H1 (cell line): ENCODE measurements at regions not wholly inside any gene's neighbourhood (a gene's known extent, or its start where the extent isn't known, plus 50 kb on each side); places are given as distances from the start of the nearest gene placed in this dataset.

Source experiments
- CTCF ChIA-PET: fragments of 300-600 bp; sonication (Branson Sonifier 250); formaldehyde crosslinking; loops from one replicate; lab custom pipeline; 2021; ENCODE audit not compliant: partially characterized antibody; lab: Charles Lee
- POLR2A ChIA-PET: fragments of 300-600 bp; sonication (Branson Sonifier 250); formaldehyde crosslinking; loops from one replicate; lab custom pipeline; 2021; ENCODE audit warnings: inconsistent platforms; ENCODE audit not compliant: partially characterized antibody; lab: Charles Lee
- DNase-seq, 2 experiments: peaks; one replicate each; pipeline versions ENCODE4 v3.0.0 to v3.0.0-alpha.2; 2010 to 2022; ENCODE audit warnings: low spot score in 2 of 2, low read depth in 1 of 2, mixed read lengths in 1 of 2
- FAIRE-seq: peaks from 2 replicates; lab custom pipeline; 2011; peaks lifted over from hg19 to GRCh38; lab: Jason Lieb, UNC
- H2AFZ ChIP-seq: 2 replicates; pipeline ENCODE4 v1.8.1; 2012; ENCODE audit warnings: low read length, inconsistent platforms
- H2AK5ac ChIP-seq: 2 replicates; pipeline ENCODE4 v1.6.1; 2013; ENCODE audit warnings: low read depth, low read length
- H2BK120ac ChIP-seq: replicated peaks from 2 replicates; pipeline ENCODE3; 2013; ENCODE audit warnings: low read depth, low read length, inconsistent platforms
- H2BK12ac ChIP-seq: 2 replicates; pipeline ENCODE4 v1.6.1; 2013; ENCODE audit warnings: low read depth, low read length
- H2BK15ac ChIP-seq: 2 replicates; pipeline ENCODE4 v1.6.1; 2013; ENCODE audit warnings: low read length
- H2BK20ac ChIP-seq: 2 replicates; pipeline ENCODE4 v1.6.1; 2013; ENCODE audit warnings: low read length
- H2BK5ac ChIP-seq: 2 replicates; pipeline ENCODE4 v1.6.1; 2013; ENCODE audit warnings: low read depth, low read length
- H3K14ac ChIP-seq: 2 replicates; pipeline ENCODE4 v1.6.1; 2013; ENCODE audit warnings: inconsistent platforms; ENCODE audit not compliant: insufficient read length
- H3K18ac ChIP-seq: 2 replicates; pipeline ENCODE4 v1.6.1; 2013; ENCODE audit warnings: low read length; ENCODE audit errors: extremely low read depth
- H3K23ac ChIP-seq: 2 replicates; pipeline ENCODE4 v1.6.1; 2013; ENCODE audit warnings: inconsistent platforms; ENCODE audit not compliant: insufficient read length
- H3K23me2 ChIP-seq: 2 replicates; pipeline ENCODE4 v1.6.1; 2013; ENCODE audit warnings: low read depth, low read length
- H3K27ac ChIP-seq: 2 replicates; pipeline ENCODE4 v1.6.1; 2011; ENCODE audit warnings: low read depth, low read length, inconsistent platforms
- H3K27me3 ChIP-seq, 4 experiments: replicated peaks in 1 of 4; 1 replicate in 1 of 4; 2 replicates in 3 of 4; pipeline versions ENCODE4 v1.6.1 to v1.8.1; 2011 to 2013; ENCODE audit warnings: low read length in 3 of 4, mild to moderate bottlenecking in 3 of 4, inconsistent platforms in 2 of 4, mixed read lengths in 2 of 4, moderate library complexity in 1 of 4; ENCODE audit not compliant: control insufficient read depth in 3 of 4, insufficient read depth in 3 of 4; ENCODE audit errors: extremely low read depth in 1 of 4
- H3K36me3 ChIP-seq, 4 experiments: 2 replicates each; pipeline versions ENCODE4 v1.6.1 to v1.8.1; 2011 to 2013; ENCODE audit warnings: mild to moderate bottlenecking in 4 of 4, low read length in 3 of 4, moderate library complexity in 2 of 4, control low read depth in 1 of 4, inconsistent platforms in 1 of 4; ENCODE audit not compliant: insufficient read depth in 4 of 4, control insufficient read depth in 2 of 4
- H3K4ac ChIP-seq: replicated peaks from 2 replicates; pipeline ENCODE3; 2013; ENCODE audit warnings: low read length, low read depth, mixed read lengths, inconsistent platforms; ENCODE audit not compliant: insufficient read length
- H3K4me1 ChIP-seq, 4 experiments: replicated peaks in 1 of 4; 1 replicate in 1 of 4; 2 replicates in 3 of 4; pipeline versions ENCODE4 v1.6.1 to v1.8.1; 2011 to 2013; ENCODE audit warnings: low read length in 3 of 4, inconsistent platforms in 2 of 4, mixed read lengths in 1 of 4; ENCODE audit not compliant: insufficient read depth in 4 of 4, control insufficient read depth in 3 of 4
- H3K4me2 ChIP-seq, 2 experiments: 2 replicates each; pipeline versions ENCODE4 v1.6.1 to v1.8.1; 2011 to 2013; ENCODE audit warnings: low read depth in 2 of 2, low read length in 2 of 2, control low read depth in 1 of 2, inconsistent platforms in 1 of 2, mild to moderate bottlenecking in 1 of 2; ENCODE audit not compliant: insufficient read depth in 1 of 2
- H3K4me3 ChIP-seq, 4 experiments: fragments of 200-600, 300-600 bp in 1 of 4; sonication (generic), shearing (Covaris generic), sonication (Bioruptor Twin) in 1 of 4; 2 replicates each; pipeline versions ENCODE4 v1.5.1 to v1.8.1; 2011 to 2016; ENCODE audit warnings: low read length in 4 of 4, low read depth in 3 of 4, control low read depth in 2 of 4, inconsistent platforms in 2 of 4, mild to moderate bottlenecking in 2 of 4, mixed read lengths in 1 of 4, moderate library complexity in 1 of 4; ENCODE audit not compliant: insufficient read depth in 2 of 4; ENCODE audit errors: extremely low read depth in 1 of 4
- H3K56ac ChIP-seq: replicated peaks from 2 replicates; pipeline ENCODE3; 2013; ENCODE audit warnings: low read depth, mild to moderate bottlenecking, mixed read lengths, low read length, inconsistent platforms; ENCODE audit not compliant: insufficient read length
- H3K79me1 ChIP-seq: 2 replicates; pipeline ENCODE4 v1.6.1; 2013; ENCODE audit warnings: low read depth, low read length, control low read depth
- H3K79me2 ChIP-seq, 2 experiments: 2 replicates each; pipeline versions ENCODE4 v1.6.1 to v1.8.1; 2012 to 2013; ENCODE audit warnings: low read length in 2 of 2, mild to moderate bottlenecking in 2 of 2, inconsistent platforms in 1 of 2; ENCODE audit not compliant: insufficient read depth in 2 of 2, control insufficient read depth in 1 of 2
- H3K9ac ChIP-seq, 4 experiments: replicated peaks in 1 of 4; 1 replicate in 1 of 4; 2 replicates in 3 of 4; pipeline versions ENCODE4 v1.6.1 to v1.8.1; 2011 to 2013; ENCODE audit warnings: low read depth in 3 of 4, low read length in 3 of 4, control low read depth in 2 of 4, mild to moderate bottlenecking in 2 of 4, moderate library complexity in 2 of 4, inconsistent platforms in 1 of 4; ENCODE audit errors: extremely low read depth in 1 of 4
- H3K9me3 ChIP-seq, 2 experiments: 2 replicates each; pipeline versions ENCODE4 v1.6.1 to v1.8.1; 2012 to 2013; ENCODE audit warnings: mild to moderate bottlenecking in 2 of 2, moderate library complexity in 2 of 2, control low read depth in 1 of 2, inconsistent platforms in 1 of 2, low read depth in 1 of 2, low read length in 1 of 2, mixed read lengths in 1 of 2; ENCODE audit not compliant: insufficient read depth in 2 of 2
- H4K20me1 ChIP-seq, 2 experiments: replicated peaks in 1 of 2; 2 replicates each; pipeline versions ENCODE3 to v1.8.1; 2011 to 2013; ENCODE audit warnings: inconsistent platforms in 2 of 2, low read length in 2 of 2, mild to moderate bottlenecking in 1 of 2; ENCODE audit not compliant: insufficient read depth in 2 of 2, control insufficient read depth in 1 of 2
- H4K5ac ChIP-seq: 2 replicates; pipeline ENCODE4 v1.6.1; 2013; ENCODE audit warnings: low read length, low read depth, mixed read lengths, inconsistent platforms; ENCODE audit not compliant: insufficient read length
- H4K8ac ChIP-seq: 2 replicates; pipeline ENCODE4 v1.8.0; 2013; ENCODE audit warnings: mild to moderate bottlenecking, moderate library complexity, low read length, inconsistent platforms; ENCODE audit not compliant: insufficient read depth; ENCODE audit errors: extremely low read depth
- H4K91ac ChIP-seq: replicated peaks from 2 replicates; pipeline ENCODE3; 2013; ENCODE audit warnings: low read length, mixed read lengths, inconsistent platforms; ENCODE audit not compliant: insufficient read length
- CHD1 ChIP-seq: IDR thresholded peaks from 2 replicates; pipeline ENCODE4 v1.6.1; 2012; ENCODE audit warnings: low read depth, low read length, improper control_type of control experiment
- GABPA ChIP-seq: IDR thresholded peaks from 2 replicates; pipeline ENCODE4 v1.6.1; 2011; ENCODE audit warnings: mild to moderate bottlenecking, low read length, moderate library complexity, borderline replicate concordance; ENCODE audit not compliant: insufficient read depth
- GTF2F1 ChIP-seq: IDR thresholded peaks from 2 replicates; pipeline ENCODE4 v1.6.1; 2012; ENCODE audit warnings: low read depth, low read length, improper control_type of control experiment, borderline replicate concordance
- HDAC2 ChIP-seq, 2 experiments: fragments of 300-600 bp in 1 of 2; sonication (generic) in 1 of 2; IDR thresholded peaks; 2 replicates each; pipeline ENCODE4 v1.6.1; 2011 to 2012; ENCODE audit warnings: low read depth in 2 of 2, low read length in 2 of 2, mild to moderate bottlenecking in 2 of 2, moderate library complexity in 2 of 2, borderline replicate concordance in 1 of 2, inconsistent platforms in 1 of 2
- WGBS, 2 experiments: shearing (Covaris generic) in 1 of 2; methylation state at CpG; one replicate each; pipeline versions ENCODE4 v1.1.6 to v1.1.7; 2013 to 2015; ENCODE audit warnings: low lambda C conversion rate in 2 of 2, mixed read lengths in 2 of 2, inconsistent platforms in 1 of 2, low coverage in 1 of 2, missing lambda C conversion rate in 1 of 2; ENCODE audit not compliant: insufficient replicate concordance in 2 of 2, insufficient coverage in 1 of 2, insufficient read length in 1 of 2; ENCODE audit errors: extremely low coverage in 1 of 2, missing lambda C conversion rate in 1 of 2; 5-methylcytosine and 5-hydroxymethylcytosine counted together

- Histone ChIP-seq H3K18ac (no peak overlapping the region), H3K4ac (no peak overlapping the region), H3K23ac (no peak overlapping the region), H2BK5ac (no peak overlapping the region), H4K20me1 (no peaks in the 10 kb centered on the region), H2BK120ac (no peak overlapping the region), H3K4me3 (no peak overlapping the region), H3K56ac (no peak overlapping the region), H2BK15ac (no peak overlapping the region), H3K4me1 (no peaks in the 10 kb centered on the region), H3K23me2 (no peaks in the 10 kb centered on the region), H2BK12ac (no peak overlapping the region), H3K9ac (no peak overlapping the region), H3K79me2 (no peaks in the 10 kb centered on the region), H3K27me3 (no peaks in the 10 kb centered on the region), H3K14ac (no peak overlapping the region), H4K8ac (no peak overlapping the region), H4K91ac (no peak overlapping the region), H3K4me2 (no peak overlapping the region), H2AFZ (no peak overlapping the region), H2AK5ac (no peak overlapping the region), H3K9me3 (no peaks in the 10 kb centered on the region), H4K5ac (no peak overlapping the region), H2BK20ac (no peak overlapping the region), H3K79me1 (no peaks in the 10 kb centered on the region), H3K36me3 (no peaks in the 10 kb centered on the region), H3K27ac (no peak overlapping the region)
- DNase-seq (no peak), FAIRE-seq (no peak)
- WGBS, 2 experiments: 94% methylated on average over 7 of the region's 7 CpGs; no CpG with 5 or more reads in 1 of the 2 experiments
- ChIA-PET POLR2A (no interaction called here), CTCF (no interaction called here)
- TF ChIP-seq GABPA (no peak), GTF2F1 (no peak), HDAC2 (IDR thresholded peaks at IDR 0.05; ENCODE audit: borderline replicate concordance in 1 of 2, low read depth in 2 of 2, low read length in 2 of 2) (no peak), CHD1 (no peak)
These were observed 268.6 kb downstream of the CCDC59 start for GRCh38 chr12:82089369-82090121.
